Type B pancreatic cell (in vitro differentiated cells): ENCODE measurements at regions not wholly inside any gene's neighbourhood (a gene's known extent, or its start where the extent isn't known, plus 50 kb on each side); places are given as distances from the start of the nearest gene placed in this dataset.

Experiments
- DNase-seq: peaks from one replicate; pipeline ENCODE4 v3.0.0; 2021; ENCODE audit warnings: mixed read lengths; ENCODE audit not compliant: unreplicated experiment; ENCODE audit errors: extremely low spot score
- H3K27ac Mint-ChIP-seq: 2 replicates; pipeline ENCODE4 v1.8.0; 2021; ENCODE audit warnings: mild to moderate bottlenecking, mixed read lengths
- H3K27me3 Mint-ChIP-seq: 2 replicates; pipeline ENCODE4 v1.8.0; 2021; ENCODE audit warnings: mixed read lengths
- H3K36me3 Mint-ChIP-seq: 2 replicates; pipeline ENCODE4 v1.8.0; 2021; ENCODE audit warnings: mixed read lengths
- H3K4me1 Mint-ChIP-seq: one replicate; pipeline ENCODE4 v1.8.0; 2021; ENCODE audit warnings: mixed read lengths; ENCODE audit not compliant: unreplicated experiment
- H3K4me3 Mint-ChIP-seq: 2 replicates; pipeline ENCODE4 v1.8.0; 2021; ENCODE audit warnings: mild to moderate bottlenecking, mixed read lengths
- H3K9me3 Mint-ChIP-seq: 2 replicates; pipeline ENCODE4 v1.8.0; 2021; ENCODE audit warnings: mixed read lengths
- TF ChIP-seq, protein P1 (sequence below): fragments of 200-600 bp; sonication (generic); conservative IDR thresholded peaks from 2 replicates; pipeline ENCODE4 v1.5.0; 2021; ENCODE audit warnings: antibody characterized with exemption, mild to moderate bottlenecking

DNA sequence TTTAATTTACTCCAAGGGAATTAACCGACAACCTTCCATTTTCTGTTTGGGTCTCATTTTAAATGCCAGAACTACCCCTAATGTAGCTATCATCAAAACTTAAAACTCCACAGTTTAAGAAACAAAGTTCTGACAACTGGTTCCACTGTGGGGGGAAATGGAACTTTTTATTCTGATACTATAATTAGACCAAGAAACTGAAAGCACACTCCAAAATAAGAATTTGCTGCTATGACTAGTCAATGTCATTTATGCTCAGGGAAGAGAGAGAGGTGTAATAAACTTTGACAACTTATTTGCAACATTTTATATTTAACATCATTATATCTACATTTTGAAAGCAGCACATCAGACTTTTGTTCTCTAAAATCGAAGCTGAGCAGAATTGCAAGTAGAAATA lies 169.2 kb downstream of the ANXA2 start:
- Mint-ChIP-seq H3K27ac (no peak overlapping the region), H3K4me1 (no peaks in the 10 kb centered on the region), H3K4me3 (no peak overlapping the region), H3K36me3 (no peaks in the 10 kb centered on the region), H3K27me3 (peaks cover 49% of the 10 kb centered on the region), H3K9me3 (no peaks in the 10 kb centered on the region)
- TF ChIP-seq, protein P1, sequence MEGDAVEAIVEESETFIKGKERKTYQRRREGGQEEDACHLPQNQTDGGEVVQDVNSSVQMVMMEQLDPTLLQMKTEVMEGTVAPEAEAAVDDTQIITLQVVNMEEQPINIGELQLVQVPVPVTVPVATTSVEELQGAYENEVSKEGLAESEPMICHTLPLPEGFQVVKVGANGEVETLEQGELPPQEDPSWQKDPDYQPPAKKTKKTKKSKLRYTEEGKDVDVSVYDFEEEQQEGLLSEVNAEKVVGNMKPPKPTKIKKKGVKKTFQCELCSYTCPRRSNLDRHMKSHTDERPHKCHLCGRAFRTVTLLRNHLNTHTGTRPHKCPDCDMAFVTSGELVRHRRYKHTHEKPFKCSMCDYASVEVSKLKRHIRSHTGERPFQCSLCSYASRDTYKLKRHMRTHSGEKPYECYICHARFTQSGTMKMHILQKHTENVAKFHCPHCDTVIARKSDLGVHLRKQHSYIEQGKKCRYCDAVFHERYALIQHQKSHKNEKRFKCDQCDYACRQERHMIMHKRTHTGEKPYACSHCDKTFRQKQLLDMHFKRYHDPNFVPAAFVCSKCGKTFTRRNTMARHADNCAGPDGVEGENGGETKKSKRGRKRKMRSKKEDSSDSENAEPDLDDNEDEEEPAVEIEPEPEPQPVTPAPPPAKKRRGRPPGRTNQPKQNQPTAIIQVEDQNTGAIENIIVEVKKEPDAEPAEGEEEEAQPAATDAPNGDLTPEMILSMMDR: no peak
- DNase-seq: no peak

DNA sequence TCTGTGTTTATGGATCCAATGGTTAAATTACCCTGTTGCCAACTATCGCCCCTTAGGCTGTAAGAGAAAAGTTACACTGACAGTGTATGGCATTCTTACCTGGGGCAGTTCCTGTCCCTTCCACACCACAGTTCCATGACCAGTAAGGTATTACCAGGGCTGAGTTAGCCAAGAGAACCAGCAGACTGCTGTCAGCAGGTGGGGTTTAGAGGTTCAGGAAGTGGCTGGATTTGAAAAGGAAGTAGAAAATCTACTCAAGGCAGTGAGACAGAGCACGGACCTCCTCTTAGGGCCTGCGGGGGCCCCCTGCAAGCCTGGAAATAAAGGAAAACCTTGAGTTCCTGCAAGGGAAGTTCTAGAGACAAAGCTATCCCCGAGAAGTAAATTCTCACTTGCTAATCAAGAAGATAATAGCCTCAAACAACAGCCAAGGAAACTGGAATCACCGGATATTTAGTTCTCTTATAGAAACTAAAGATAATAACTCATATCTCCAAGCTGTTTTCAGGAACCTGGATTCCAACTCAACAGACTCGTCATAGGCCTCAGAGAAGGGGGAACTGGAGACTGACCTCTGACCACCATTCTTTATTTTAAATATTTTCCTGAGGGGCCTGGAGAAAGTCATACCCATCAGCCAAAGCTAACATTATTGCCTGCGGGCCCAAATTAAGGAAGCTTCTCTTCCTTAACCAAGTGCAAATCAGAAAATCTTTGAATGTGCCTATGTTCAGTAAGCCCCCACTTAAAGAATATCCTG lies 161.7 kb downstream of the ANXA2 start:
- H3K27ac Mint-ChIP-seq: no peak overlapping the region
- no peaks in the 10 kb centered on the region for H3K4me1 Mint-ChIP-seq
- no peaks in the 10 kb centered on the region for H3K36me3 Mint-ChIP-seq
- peaks cover 46% of the 10 kb centered on the region for H3K27me3 Mint-ChIP-seq
- H3K9me3 Mint-ChIP-seq: no peaks in the 10 kb centered on the region
- TF ChIP-seq, protein P1: no peak
- no peak for DNase-seq
- no peak overlapping the region for H3K4me3 Mint-ChIP-seq

DNA sequence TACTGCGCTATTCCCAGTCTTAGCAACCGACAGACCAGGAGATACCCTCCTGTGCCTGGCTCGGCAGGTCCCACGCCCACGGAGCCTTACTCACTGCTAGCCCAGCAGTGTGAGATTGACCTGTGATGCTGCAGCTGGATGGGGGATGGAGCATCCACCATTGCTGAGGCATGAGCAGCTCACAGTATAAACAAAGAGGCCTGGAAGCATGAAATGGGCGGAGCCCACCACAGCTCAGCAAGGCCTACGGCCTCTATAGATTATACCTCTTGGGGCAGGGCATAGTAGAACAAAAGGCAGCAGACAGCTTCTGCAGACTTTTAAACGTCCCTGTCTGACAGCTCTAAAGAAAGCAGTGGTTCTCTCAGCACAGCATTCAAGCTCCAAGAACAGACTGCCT lies 160.3 kb downstream of the ANXA2 start:
- TF ChIP-seq, protein P1: no peak
- H3K4me1 Mint-ChIP-seq: no peaks in the 10 kb centered on the region
- peaks cover 45% of the 10 kb centered on the region for H3K27me3 Mint-ChIP-seq
- no peaks in the 10 kb centered on the region for H3K36me3 Mint-ChIP-seq
- H3K27ac Mint-ChIP-seq: no peak overlapping the region
- no peak for DNase-seq
- no peak overlapping the region for H3K4me3 Mint-ChIP-seq
- H3K9me3 Mint-ChIP-seq: no peaks in the 10 kb centered on the region

DNA sequence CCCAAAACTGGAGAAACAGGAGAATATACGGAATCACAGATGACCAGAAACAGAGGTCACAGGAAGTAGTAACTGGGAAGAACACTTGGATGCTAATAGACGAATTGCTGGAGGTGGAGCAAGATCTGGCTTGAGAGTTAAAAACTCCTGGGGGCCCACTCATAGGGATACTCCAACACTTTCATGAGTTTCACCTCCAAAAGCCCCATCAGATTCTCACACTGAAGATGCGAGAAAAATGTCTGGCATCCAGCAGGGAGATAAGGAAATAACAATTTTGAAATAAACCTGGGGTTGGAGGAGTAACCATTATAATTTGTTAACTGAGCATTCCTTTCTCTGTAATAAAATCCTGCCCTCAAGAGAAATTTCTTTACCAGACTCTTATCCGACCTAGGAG lies 154.0 kb downstream of the ANXA2 start:
- Mint-ChIP-seq H3K9me3 (no peaks in the 10 kb centered on the region), H3K36me3 (no peaks in the 10 kb centered on the region), H3K27ac (no peak overlapping the region), H3K4me3 (no peak overlapping the region), H3K27me3 (peaks cover 61% of the 10 kb centered on the region), H3K4me1 (no peaks in the 10 kb centered on the region)
- no peak for DNase-seq
- TF ChIP-seq, protein P1: no peak

DNA sequence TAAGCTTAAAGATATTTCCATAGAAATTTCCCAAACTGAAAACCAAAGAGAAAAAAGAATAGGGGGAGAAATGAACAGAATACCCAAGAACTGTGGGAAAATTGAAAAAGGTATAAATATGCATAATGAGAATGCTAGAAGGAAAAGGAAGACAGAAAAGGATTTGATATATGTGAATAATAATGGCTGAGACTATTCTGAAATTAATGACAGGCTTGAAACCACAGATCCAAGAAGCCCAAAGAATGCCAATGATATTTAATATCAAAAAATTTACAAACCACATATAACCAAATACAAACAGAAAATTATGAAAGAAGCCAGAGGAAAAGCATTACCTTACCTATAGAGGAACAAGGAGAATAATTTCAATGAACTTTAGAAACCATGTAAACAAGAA lies 153.0 kb downstream of the ANXA2 start:
- TF ChIP-seq, protein P1: no peak
- Mint-ChIP-seq H3K27me3 (peaks cover 56% of the 10 kb centered on the region), H3K27ac (no peak overlapping the region), H3K36me3 (no peaks in the 10 kb centered on the region), H3K4me3 (no peak overlapping the region), H3K9me3 (no peaks in the 10 kb centered on the region), H3K4me1 (no peaks in the 10 kb centered on the region)
- DNase-seq: no peak
